NT2/D1 (cell line): ENCODE measurements at regions not wholly inside any gene's neighbourhood (a gene's known extent, or its start where the extent isn't known, plus 50 kb on each side); places are given as distances from the start of the nearest gene placed in this dataset.

ENCODE experiments used
- SUZ12 ChIP-seq: IDR thresholded peaks from 2 replicates; pipeline ENCODE4 v1.6.1; 2011; ENCODE audit not compliant: insufficient read length, insufficient read depth; ENCODE audit errors: extremely low read depth
- YY1 ChIP-seq: IDR thresholded peaks from 2 replicates; pipeline ENCODE4 v1.6.1; 2011; ENCODE audit not compliant: insufficient read length, insufficient read depth
- ZNF274 ChIP-seq: IDR thresholded peaks from 2 replicates; pipeline ENCODE4 v1.6.1; 2011; ENCODE audit warnings: mild to moderate bottlenecking, low read depth, low read length

GRCh38 chr6:167485186-167485978 is 160.5 kb downstream of the TTLL2 start:
- TF ChIP-seq ZNF274 (no peak), YY1 (no peak), SUZ12 (no peak)
